ENCODE measurements at regions not wholly inside any gene's neighbourhood (a gene's known extent, or its start where the extent isn't known, plus 50 kb on each side); places are given as distances from the start of the nearest gene placed in this dataset.

GRCh38 chr4:104353481-104353880 lies 141.2 kb downstream of the CXXC4 start:
- Histone ChIP-seq H3K9me3 (peaks cover 11% of the 10 kb centered on the region), H3K4me1 (ENCODE audit: control insufficient read depth in 1 of 2, low read depth in 2 of 2) (no peaks in the 10 kb centered on the region), H3K27ac (no peak overlapping the region), H3K27me3 (replicated peaks; ENCODE audit: insufficient read depth) (no peaks in the 10 kb centered on the region), H3K36me3 (no peaks in the 10 kb centered on the region), H3K4me3 (no peak overlapping the region)
- ATAC-seq (ENCODE audit: insufficient number of reproducible peaks, low FRiP score, low read depth) (no peak), DNase-seq (ENCODE audit: low spot score) (no peak)
- TF ChIP-seq CTCF (IDR thresholded peaks at IDR 0.05), result no peak

- ATAC-seq (ENCODE audit: insufficient number of reproducible peaks, low FRiP score, low read depth) (no peak), DNase-seq (ENCODE audit: low spot score) (no peak)
- Histone ChIP-seq H3K36me3 (no peaks in the 10 kb centered on the region), H3K27ac (no peak overlapping the region), H3K4me3 (no peak overlapping the region), H3K4me1 (ENCODE audit: control insufficient read depth in 1 of 2, low read depth in 2 of 2) (no peaks in the 10 kb centered on the region), H3K27me3 (replicated peaks; ENCODE audit: insufficient read depth) (no peaks in the 10 kb centered on the region), H3K9me3 (peaks cover 11% of the 10 kb centered on the region)
- TF ChIP-seq CTCF (IDR thresholded peaks at IDR 0.05), result no peak
These were observed 142.5 kb downstream of the CXXC4 start for GRCh38 chr4:104352211-104352610.

- Histone ChIP-seq H3K27ac (no peak overlapping the region), H3K9me3 (peaks cover 11% of the 10 kb centered on the region), H3K4me3 (no peak overlapping the region), H3K27me3 (replicated peaks; ENCODE audit: insufficient read depth) (no peaks in the 10 kb centered on the region), H3K36me3 (no peaks in the 10 kb centered on the region), H3K4me1 (ENCODE audit: control insufficient read depth in 1 of 2, low read depth in 2 of 2) (no peaks in the 10 kb centered on the region)
- ATAC-seq (ENCODE audit: insufficient number of reproducible peaks, low FRiP score, low read depth) (no peak), DNase-seq (ENCODE audit: low spot score) (no peak)
- TF ChIP-seq CTCF (IDR thresholded peaks at IDR 0.05), result no peak
These were observed 143.0 kb downstream of the CXXC4 start for GRCh38 chr4:104351706-104352105.

GRCh38 chr4:104345598-104346242 lies 149.0 kb downstream of the CXXC4 start:
- Histone ChIP-seq H3K27ac (no peak overlapping the region), H3K4me3 (no peak overlapping the region), H3K4me1 (ENCODE audit: control insufficient read depth in 1 of 2, low read depth in 2 of 2) (no peaks in the 10 kb centered on the region), H3K36me3 (no peaks in the 10 kb centered on the region), H3K9me3 (no peaks in the 10 kb centered on the region), H3K27me3 (replicated peaks; ENCODE audit: insufficient read depth) (no peaks in the 10 kb centered on the region)
- no peak for TF ChIP-seq CTCF (IDR thresholded peaks at IDR 0.05)
- ATAC-seq (ENCODE audit: insufficient number of reproducible peaks, low FRiP score, low read depth) (no peak), DNase-seq (ENCODE audit: low spot score) (no peak)

GRCh38 chr4:104344342-104344980 lies 150.2 kb downstream of the CXXC4 start:
- no peaks in the 10 kb centered on the region for H3K27me3 ChIP-seq (replicated peaks; ENCODE audit: insufficient read depth)
- no peak overlapping the region for H3K4me3 ChIP-seq
- H3K9me3 ChIP-seq, result no peaks in the 10 kb centered on the region
- no peak for DNase-seq (ENCODE audit: low spot score)
- no peak overlapping the region for H3K27ac ChIP-seq
- ATAC-seq (ENCODE audit: insufficient number of reproducible peaks, low FRiP score, low read depth), result no peak
- TF ChIP-seq CTCF (IDR thresholded peaks at IDR 0.05), result no peak
- no peaks in the 10 kb centered on the region for H3K36me3 ChIP-seq
- no peaks in the 10 kb centered on the region for H3K4me1 ChIP-seq (ENCODE audit: control insufficient read depth in 1 of 2, low read depth in 2 of 2)

Measured in thoracic aorta (tissue), 2 donors.